GM12874 (cell line): ENCODE measurements at regions not wholly inside any gene's neighbourhood (a gene's known extent, or its start where the extent isn't known, plus 50 kb on each side); places are given as distances from the start of the nearest gene placed in this dataset.

Source experiments
- TF ChIP-seq, protein P1 (sequence below): IDR thresholded peaks from 2 replicates; pipeline ENCODE4 v1.5.1; 2011; ENCODE audit warnings: low read depth, mild to moderate bottlenecking, control low read depth, low read length, moderate library complexity; ENCODE audit not compliant: insufficient read depth

DNA sequence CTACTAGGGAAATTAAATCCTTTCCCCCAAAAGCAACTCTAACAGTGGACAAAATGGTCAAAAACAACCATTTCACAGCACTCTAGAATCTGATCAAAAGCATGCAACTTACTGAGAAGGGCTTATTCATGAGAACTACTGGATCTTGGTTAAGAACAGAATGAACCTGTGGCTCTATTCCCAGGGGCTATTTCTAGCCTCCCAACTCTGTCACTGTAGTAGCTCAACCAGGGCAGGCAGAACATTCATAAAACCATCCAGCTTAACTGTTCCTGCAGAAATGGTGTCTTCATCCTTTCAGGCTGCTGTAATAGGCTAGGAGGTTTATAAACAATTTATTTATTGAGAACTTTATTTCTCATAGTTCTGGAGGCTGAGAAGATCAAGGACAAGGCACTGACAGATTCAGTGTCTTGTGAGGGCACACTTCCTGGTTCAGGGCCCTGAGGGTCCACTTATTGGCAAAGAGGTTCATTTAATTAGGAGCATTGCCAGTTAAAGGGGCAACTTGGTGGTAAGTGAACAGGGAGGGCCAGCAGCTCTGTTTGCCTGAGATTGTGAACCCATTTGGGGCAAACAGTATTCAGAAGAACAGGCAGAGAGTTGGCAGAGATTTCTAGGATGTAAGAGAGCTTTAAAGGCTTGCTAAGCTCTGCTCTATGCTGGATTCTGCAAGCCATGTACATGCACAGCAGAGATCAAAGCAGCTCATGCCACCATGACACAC lies 238.5 kb upstream of the FBXL7 start:
- TF ChIP-seq, protein P1, sequence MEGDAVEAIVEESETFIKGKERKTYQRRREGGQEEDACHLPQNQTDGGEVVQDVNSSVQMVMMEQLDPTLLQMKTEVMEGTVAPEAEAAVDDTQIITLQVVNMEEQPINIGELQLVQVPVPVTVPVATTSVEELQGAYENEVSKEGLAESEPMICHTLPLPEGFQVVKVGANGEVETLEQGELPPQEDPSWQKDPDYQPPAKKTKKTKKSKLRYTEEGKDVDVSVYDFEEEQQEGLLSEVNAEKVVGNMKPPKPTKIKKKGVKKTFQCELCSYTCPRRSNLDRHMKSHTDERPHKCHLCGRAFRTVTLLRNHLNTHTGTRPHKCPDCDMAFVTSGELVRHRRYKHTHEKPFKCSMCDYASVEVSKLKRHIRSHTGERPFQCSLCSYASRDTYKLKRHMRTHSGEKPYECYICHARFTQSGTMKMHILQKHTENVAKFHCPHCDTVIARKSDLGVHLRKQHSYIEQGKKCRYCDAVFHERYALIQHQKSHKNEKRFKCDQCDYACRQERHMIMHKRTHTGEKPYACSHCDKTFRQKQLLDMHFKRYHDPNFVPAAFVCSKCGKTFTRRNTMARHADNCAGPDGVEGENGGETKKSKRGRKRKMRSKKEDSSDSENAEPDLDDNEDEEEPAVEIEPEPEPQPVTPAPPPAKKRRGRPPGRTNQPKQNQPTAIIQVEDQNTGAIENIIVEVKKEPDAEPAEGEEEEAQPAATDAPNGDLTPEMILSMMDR: no peak

DNA sequence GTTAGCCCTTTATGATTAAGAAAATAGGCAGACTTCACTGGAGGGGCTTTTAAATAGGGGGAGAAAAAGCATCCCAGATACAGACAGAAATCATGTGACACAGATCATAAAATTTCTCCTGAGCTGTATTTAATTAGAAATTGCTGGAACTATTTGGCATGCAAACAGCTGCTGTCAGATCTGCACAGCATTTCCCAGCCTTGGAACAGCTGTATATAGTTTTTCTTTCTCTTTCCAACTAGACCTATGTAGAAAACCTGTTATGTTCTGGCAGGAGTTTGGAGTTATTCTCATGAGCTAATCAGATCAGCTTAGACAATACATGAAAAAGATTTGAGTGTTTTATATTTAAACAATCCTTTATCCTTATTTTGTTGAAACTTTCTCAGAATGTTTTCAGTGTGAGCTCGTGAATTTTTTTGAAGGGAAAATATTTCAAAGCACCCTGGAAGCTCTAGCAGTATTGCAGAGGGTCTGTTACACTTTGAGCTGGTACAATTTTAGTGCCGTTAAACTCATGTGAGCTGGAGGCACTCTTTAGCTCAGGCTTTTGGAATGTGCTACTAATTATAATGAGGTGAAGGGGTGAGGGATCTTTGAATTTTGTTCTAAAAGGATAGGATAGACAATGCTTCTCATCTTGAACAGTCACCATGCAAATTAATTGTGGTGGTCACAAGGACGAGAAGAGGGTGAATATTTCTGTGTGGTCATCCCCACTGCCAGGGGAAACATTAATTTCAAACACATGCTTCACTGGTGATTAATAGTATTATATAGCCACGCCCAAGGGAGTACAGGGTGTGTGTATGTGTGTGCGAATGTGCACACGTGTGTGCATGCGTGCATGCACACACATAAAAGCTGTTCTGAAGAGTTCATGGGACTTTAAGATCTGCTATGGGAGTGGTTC lies 239.4 kb upstream of the FBXL7 start:
- TF ChIP-seq, protein P1: no peak

DNA sequence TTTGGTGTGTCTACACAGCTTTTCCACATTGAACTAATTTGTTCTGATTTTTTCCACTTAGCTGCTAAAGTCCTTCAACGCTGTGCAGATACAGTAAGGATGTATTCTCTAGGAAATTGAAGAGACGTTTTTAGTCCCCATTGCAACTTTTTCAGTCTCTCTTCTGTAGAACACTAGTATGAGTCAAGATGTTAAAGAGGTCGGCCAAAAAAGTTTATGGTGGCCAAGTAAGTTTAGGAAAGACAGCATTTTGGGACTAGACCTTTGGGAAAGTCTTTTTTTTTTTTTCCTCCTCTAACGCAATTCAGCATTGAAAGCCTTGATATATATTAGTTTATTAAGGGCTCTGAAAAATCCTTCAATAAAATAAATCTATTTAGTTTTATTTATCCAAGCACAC lies 243.5 kb upstream of the FBXL7 start:
- TF ChIP-seq, protein P1: no peak

DNA sequence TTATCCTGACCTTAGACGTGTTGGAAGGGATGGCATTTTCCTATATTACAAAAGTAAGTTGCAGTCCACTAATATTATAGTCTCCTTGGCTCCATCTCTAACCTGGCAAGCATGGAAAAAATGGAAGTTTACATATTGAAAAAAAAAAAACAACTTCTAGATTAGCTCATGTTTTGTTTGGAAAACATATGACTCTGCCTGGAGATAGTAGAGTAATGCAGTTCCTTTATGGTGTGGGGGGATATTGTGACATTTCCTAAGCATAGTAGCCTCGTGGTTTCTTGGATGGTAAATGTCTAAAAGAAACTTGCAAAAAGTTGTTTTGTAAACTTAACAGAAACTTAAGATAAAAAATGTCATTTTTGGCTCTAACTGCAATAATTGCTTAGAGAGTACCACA lies 244.4 kb upstream of the FBXL7 start:
- TF ChIP-seq, protein P1: no peak

DNA sequence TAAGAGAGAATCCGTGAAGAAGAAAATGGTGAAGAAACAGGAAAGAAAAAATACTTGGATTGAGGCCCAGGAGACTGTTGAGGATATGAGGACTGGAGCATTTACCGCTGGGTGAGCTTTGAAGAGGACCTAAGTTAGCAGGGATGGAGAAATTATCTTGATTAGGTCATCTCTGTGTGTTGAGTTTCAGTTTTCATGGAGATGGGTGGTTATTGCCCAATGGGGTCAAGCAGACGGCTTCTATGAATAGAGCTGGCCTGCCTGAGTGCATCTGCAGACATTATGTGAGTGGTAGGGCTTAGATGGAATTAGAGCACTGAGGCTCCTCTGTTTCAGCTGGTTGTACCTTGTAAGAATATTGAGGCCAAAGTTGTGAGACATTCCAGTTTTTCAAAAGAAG lies 245.4 kb upstream of the FBXL7 start:
- TF ChIP-seq, protein P1: no peak

DNA sequence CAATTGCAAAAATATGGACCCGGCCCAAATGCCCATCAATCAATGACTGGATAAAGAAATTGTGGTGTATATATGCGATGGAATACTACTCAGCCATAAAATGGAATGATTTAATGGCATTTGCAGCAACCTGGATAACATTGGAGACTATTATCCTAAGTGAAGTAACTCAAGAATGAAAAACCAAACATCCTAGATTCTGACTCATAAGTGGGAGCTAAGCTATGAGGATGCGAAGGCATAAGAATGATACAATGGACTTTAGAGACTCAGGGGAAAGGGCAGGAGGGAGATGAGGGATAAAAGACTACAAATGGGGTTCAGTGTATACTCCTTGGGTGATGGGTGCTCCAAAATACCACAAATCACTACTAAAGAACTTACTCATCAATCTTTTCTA lies 247.6 kb upstream of the FBXL7 start:
- TF ChIP-seq, protein P1: no peak

DNA sequence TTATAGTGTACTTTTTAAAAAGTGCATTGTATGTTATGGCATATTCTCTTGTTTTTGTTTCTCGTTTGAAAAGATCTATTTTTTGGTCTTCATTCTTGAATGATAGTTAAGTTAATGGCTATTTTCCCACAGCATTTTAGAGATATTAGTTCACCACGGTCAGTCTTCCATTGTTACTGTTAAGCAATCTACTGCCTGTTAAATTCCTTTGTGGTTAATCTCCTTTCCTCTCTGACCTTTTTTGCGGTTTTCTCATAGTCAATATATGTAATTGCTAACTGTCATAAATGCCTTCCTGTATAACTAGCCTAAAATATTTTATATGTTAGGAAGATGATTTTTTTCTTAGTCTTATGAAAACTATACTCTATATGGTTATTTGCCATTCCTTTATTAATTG lies 250.8 kb upstream of the FBXL7 start:
- TF ChIP-seq, protein P1: no peak
